Keratinocyte (primary cell): ENCODE measurements at regions not wholly inside any gene's neighbourhood (a gene's known extent, or its start where the extent isn't known, plus 50 kb on each side); places are given as distances from the start of the nearest gene placed in this dataset.

Experiments
- DNase-seq: peaks from one replicate; pipeline ENCODE4 v3.0.0-alpha.2; 2011; ENCODE audit warnings: low read depth, missing footprints, low spot score
- FAIRE-seq: peaks from 2 replicates; lab custom pipeline; 2011; peaks lifted over from hg19 to GRCh38; lab: Jason Lieb, UNC
- H2AFZ ChIP-seq: 2 replicates; pipeline ENCODE4 v1.6.0; 2012; ENCODE audit warnings: low read length, control low read depth, inconsistent platforms; ENCODE audit not compliant: control insufficient read depth
- H3K27ac ChIP-seq: 2 replicates; pipeline ENCODE4 v1.5.1; 2011; ENCODE audit warnings: low read length; ENCODE audit not compliant: control insufficient read depth, insufficient read depth
- H3K27me3 ChIP-seq: 3 replicates; pipeline ENCODE4 v1.6.0; 2011; ENCODE audit warnings: low read length; ENCODE audit not compliant: control insufficient read depth, insufficient read depth; ENCODE audit errors: extremely low read depth
- H3K36me3 ChIP-seq, 2 experiments: 2 replicates in 1 of 2; 3 replicates in 1 of 2; pipeline ENCODE4 v1.5.1; 2011; ENCODE audit warnings: low read length in 2 of 2, mild to moderate bottlenecking in 1 of 2; ENCODE audit not compliant: control insufficient read depth in 2 of 2, insufficient read depth in 2 of 2; ENCODE audit errors: extremely low read depth in 1 of 2
- H3K4me1 ChIP-seq: 3 replicates; pipeline ENCODE4 v1.5.1; 2011; ENCODE audit warnings: low read length; ENCODE audit not compliant: control insufficient read depth, insufficient read depth; ENCODE audit errors: extremely low read depth
- H3K4me2 ChIP-seq: 3 replicates; pipeline ENCODE4 v1.6.0; 2011; ENCODE audit warnings: low read depth, low read length; ENCODE audit not compliant: control insufficient read depth, insufficient read depth; ENCODE audit errors: extremely low read depth
- H3K4me3 ChIP-seq, 3 experiments: fragments of 200-600 bp in 1 of 3; sonication (generic) in 1 of 3; 2 replicates in 2 of 3; 3 replicates in 1 of 3; pipeline ENCODE4 v1.5.1; 2011 to 2016; ENCODE audit warnings: low read length in 3 of 3, mild to moderate bottlenecking in 3 of 3, control low read depth in 2 of 3, inconsistent platforms in 1 of 3, low read depth in 1 of 3, mixed read lengths in 1 of 3, mixed run types in 1 of 3, moderate library complexity in 1 of 3; ENCODE audit not compliant: control insufficient read depth in 2 of 3, insufficient read depth in 2 of 3; ENCODE audit errors: extremely low read depth in 1 of 3
- H3K79me2 ChIP-seq: 2 replicates; pipeline ENCODE4 v1.6.0; 2012; ENCODE audit warnings: low read length; ENCODE audit not compliant: control insufficient read depth, insufficient read depth
- H3K9ac ChIP-seq: 3 replicates; pipeline ENCODE4 v1.6.0; 2011; ENCODE audit warnings: low read length; ENCODE audit not compliant: control insufficient read depth, insufficient read depth; ENCODE audit errors: extremely low read depth
- H3K9me1 ChIP-seq: 3 replicates; pipeline ENCODE4 v1.6.0; 2011; ENCODE audit warnings: low read length; ENCODE audit not compliant: control insufficient read depth, insufficient read depth; ENCODE audit errors: extremely low read depth
- H3K9me3 ChIP-seq: 2 replicates; pipeline ENCODE4 v1.5.1; 2012; ENCODE audit warnings: low read depth, low read length; ENCODE audit not compliant: control insufficient read depth
- H4K20me1 ChIP-seq: 3 replicates; pipeline ENCODE4 v1.6.0; 2011; ENCODE audit warnings: low read length; ENCODE audit not compliant: control insufficient read depth, insufficient read depth; ENCODE audit errors: extremely low read depth
- EZH2 ChIP-seq: IDR thresholded peaks from one replicate; pipeline ENCODE4 v1.6.1; 2012; ENCODE audit warnings: inconsistent platforms, mild to moderate bottlenecking, low read length, moderate library complexity
- dilution Hi-C: fragments of 300-500 bp; cut with MboI; formaldehyde crosslinking; loops from one replicate; pipeline ENCODE4 v1.7.0; 2020; ENCODE audit warnings: low sequenced_read_pairs; ENCODE audit not compliant: extremely low pct_ligation_motif_present
- TF ChIP-seq, protein P1 (sequence below), 3 experiments: IDR thresholded peaks in 1 of 3; conservative IDR thresholded peaks in 1 of 3; optimal IDR thresholded peaks in 1 of 3; 2 replicates in 2 of 3; 3 replicates in 1 of 3; pipeline versions ENCODE3 to v1.5.1; 2011; ENCODE audit warnings: low read length in 3 of 3, mild to moderate bottlenecking in 3 of 3, moderate library complexity in 2 of 3, control low read depth in 1 of 3, inconsistent platforms in 1 of 3; ENCODE audit not compliant: insufficient read depth in 2 of 3; ENCODE audit errors: extremely low read depth in 1 of 3

GRCh38 chr21:16589006-16589898 is 859.5 kb downstream of the USP25 start:
- H3K4me3 ChIP-seq, result peak overlapping the region in 2 of 3 experiments; percentile 56 to 68
- no peak overlapping the region for H3K27ac ChIP-seq
- peaks cover 21% of the 10 kb centered on the region for H3K4me1 ChIP-seq
- no peak for TF ChIP-seq EZH2
- TF ChIP-seq, protein P1, sequence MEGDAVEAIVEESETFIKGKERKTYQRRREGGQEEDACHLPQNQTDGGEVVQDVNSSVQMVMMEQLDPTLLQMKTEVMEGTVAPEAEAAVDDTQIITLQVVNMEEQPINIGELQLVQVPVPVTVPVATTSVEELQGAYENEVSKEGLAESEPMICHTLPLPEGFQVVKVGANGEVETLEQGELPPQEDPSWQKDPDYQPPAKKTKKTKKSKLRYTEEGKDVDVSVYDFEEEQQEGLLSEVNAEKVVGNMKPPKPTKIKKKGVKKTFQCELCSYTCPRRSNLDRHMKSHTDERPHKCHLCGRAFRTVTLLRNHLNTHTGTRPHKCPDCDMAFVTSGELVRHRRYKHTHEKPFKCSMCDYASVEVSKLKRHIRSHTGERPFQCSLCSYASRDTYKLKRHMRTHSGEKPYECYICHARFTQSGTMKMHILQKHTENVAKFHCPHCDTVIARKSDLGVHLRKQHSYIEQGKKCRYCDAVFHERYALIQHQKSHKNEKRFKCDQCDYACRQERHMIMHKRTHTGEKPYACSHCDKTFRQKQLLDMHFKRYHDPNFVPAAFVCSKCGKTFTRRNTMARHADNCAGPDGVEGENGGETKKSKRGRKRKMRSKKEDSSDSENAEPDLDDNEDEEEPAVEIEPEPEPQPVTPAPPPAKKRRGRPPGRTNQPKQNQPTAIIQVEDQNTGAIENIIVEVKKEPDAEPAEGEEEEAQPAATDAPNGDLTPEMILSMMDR (optimal IDR thresholded peaks at IDR 0.05 in 1 of 3, IDR thresholded peaks at IDR 0.05 in 1 of 3, conservative IDR thresholded peaks at IDR 0.05 in 1 of 3; ENCODE audit: extremely low read depth in 1 of 3, insufficient read depth in 2 of 3, low read length in 3 of 3), result no peak
- no peaks in the 10 kb centered on the region for H3K9me1 ChIP-seq
- peak overlapping the region; percentile 79 for H3K9ac ChIP-seq
- H4K20me1 ChIP-seq, result no peaks in the 10 kb centered on the region
- FAIRE-seq (no peak), DNase-seq (no peak)
- no peaks in the 10 kb centered on the region for H3K36me3 ChIP-seq
- dilution Hi-C loops, result no loop called here
- no peak overlapping the region for H2AFZ ChIP-seq
- no peaks in the 10 kb centered on the region for H3K9me3 ChIP-seq
- no peaks in the 10 kb centered on the region for H3K79me2 ChIP-seq
- H3K27me3 ChIP-seq, result no peaks in the 10 kb centered on the region
- peak overlapping the region; percentile 98 for H3K4me2 ChIP-seq

DNA sequence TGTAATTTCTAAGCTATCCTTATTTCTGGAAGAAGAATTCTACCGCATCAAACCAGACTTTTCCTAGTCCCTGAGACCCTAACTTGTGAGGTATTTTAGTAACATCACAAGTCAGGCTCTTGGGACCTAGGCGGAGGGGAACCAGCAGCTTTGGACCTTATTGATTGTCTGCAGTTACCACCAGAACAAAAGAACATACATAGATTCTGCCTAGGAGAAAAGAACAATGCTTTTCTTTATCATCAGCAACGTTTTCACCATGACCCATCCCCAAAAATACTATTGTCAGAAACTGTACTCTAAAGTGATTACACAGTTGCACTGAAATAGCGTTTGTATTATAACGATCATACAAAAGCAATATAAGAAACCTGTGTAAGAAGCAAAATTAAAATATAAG is 860.4 kb downstream of the USP25 start:
- no peak overlapping the region for H2AFZ ChIP-seq
- H3K9me3 ChIP-seq, result no peaks in the 10 kb centered on the region
- TF ChIP-seq EZH2, result no peak
- TF ChIP-seq, protein P1 (optimal IDR thresholded peaks at IDR 0.05 in 1 of 3, IDR thresholded peaks at IDR 0.05 in 1 of 3, conservative IDR thresholded peaks at IDR 0.05 in 1 of 3; ENCODE audit: extremely low read depth in 1 of 3, insufficient read depth in 2 of 3, low read length in 3 of 3), result no peak
- DNase-seq (no peak), FAIRE-seq (no peak)
- H4K20me1 ChIP-seq, result no peaks in the 10 kb centered on the region
- H3K36me3 ChIP-seq, result no peaks in the 10 kb centered on the region
- no peak overlapping the region for H3K27ac ChIP-seq
- no peak overlapping the region for H3K9ac ChIP-seq
- no peaks in the 10 kb centered on the region for H3K27me3 ChIP-seq
- dilution Hi-C loops, result no loop called here
- H3K4me2 ChIP-seq, result no peak overlapping the region
- no peak overlapping the region for H3K4me3 ChIP-seq
- no peaks in the 10 kb centered on the region for H3K79me2 ChIP-seq
- no peaks in the 10 kb centered on the region for H3K9me1 ChIP-seq
- peaks cover 21% of the 10 kb centered on the region for H3K4me1 ChIP-seq
